ENCODE measurements at regions not wholly inside any gene's neighbourhood (a gene's known extent, or its start where the extent isn't known, plus 50 kb on each side); places are given as distances from the start of the nearest gene placed in this dataset.

GRCh38 chr3:43953380-43953779 lies 262.6 kb downstream of the ABHD5 start:
- Histone ChIP-seq H3K27ac (no peak overlapping the region), H3K27me3 (peaks cover 0 to 39% (median 11%) of the 10 kb centered on the region in 7 donors), H3K9me3 (no peaks in the 10 kb centered on the region), H3K36me3 (no peaks in the 10 kb centered on the region), H3K4me3 (no peak overlapping the region), H3K4me1 (peaks cover 0 to 8% (median 0%) of the 10 kb centered on the region in 9 donors)
- DNase-seq (no peak), ATAC-seq (no peak)
- 86 to 94% methylated on average over 10 of the region's 10 CpGs for WGBS, 2 donors
- TF ChIP-seq CTCF (IDR thresholded peaks at IDR 0.05): no peak
- intact Hi-C loops (cut with DNase I): no loop called here

- ATAC-seq: peak in 2 of 8 donors; percentile 45 to 64
- H3K27me3 ChIP-seq: peaks cover 0 to 39% (median 18%) of the 10 kb centered on the region in 7 donors
- no peak overlapping the region for H3K27ac ChIP-seq
- intact Hi-C loops (cut with DNase I): no loop called here
- no peaks in the 10 kb centered on the region for H3K36me3 ChIP-seq
- 47 to 49% methylated on average over 7 of the region's 7 CpGs for WGBS, 2 donors
- TF ChIP-seq CTCF (IDR thresholded peaks at IDR 0.05): no peak
- peaks cover 0 to 8% (median 0%) of the 10 kb centered on the region in 9 donors for H3K4me1 ChIP-seq
- H3K4me3 ChIP-seq: no peak overlapping the region
- H3K9me3 ChIP-seq: no peaks in the 10 kb centered on the region
- no peak for DNase-seq
Measured at GRCh38 chr3:43953814-43954692, 263.3 kb downstream of the ABHD5 start.

GRCh38 chr3:43956945-43957344 lies 266.2 kb downstream of the ABHD5 start:
- ATAC-seq (no peak), DNase-seq (no peak)
- Histone ChIP-seq H3K36me3 (no peaks in the 10 kb centered on the region), H3K9me3 (no peaks in the 10 kb centered on the region), H3K27ac (no peak overlapping the region), H3K4me1 (peaks cover 0 to 8% (median 0%) of the 10 kb centered on the region in 9 donors), H3K4me3 (no peak overlapping the region), H3K27me3 (peaks cover 0 to 34% (median 18%) of the 10 kb centered on the region in 7 donors)
- intact Hi-C loops (cut with DNase I): no loop called here
- WGBS, 2 donors: 88 to 89% methylated on average over 5 of the region's 5 CpGs
- no peak for TF ChIP-seq CTCF (IDR thresholded peaks at IDR 0.05)

- TF ChIP-seq CTCF (IDR thresholded peaks at IDR 0.05): no peak
- intact Hi-C loops (cut with DNase I): no loop called here
- WGBS, 2 donors: 61% methylated on average over 2 of the region's 2 CpGs
Measured at GRCh38 chr3:43957553-43957952, 266.8 kb downstream of the ABHD5 start.

More at GRCh38 chr3:43957553-43957952, 266.8 kb downstream of the ABHD5 start:
- peaks cover 0 to 8% (median 0%) of the 10 kb centered on the region in 9 donors for H3K4me1 ChIP-seq
- no peak for DNase-seq
- no peaks in the 10 kb centered on the region for H3K9me3 ChIP-seq
- no peak overlapping the region for H3K4me3 ChIP-seq
- H3K27ac ChIP-seq: no peak overlapping the region
- peaks cover 0 to 34% (median 18%) of the 10 kb centered on the region in 7 donors for H3K27me3 ChIP-seq
- H3K36me3 ChIP-seq: no peaks in the 10 kb centered on the region
- no peak for ATAC-seq
